Common myeloid progenitor, CD34-positive (primary cell): ENCODE measurements at regions not wholly inside any gene's neighbourhood (a gene's known extent, or its start where the extent isn't known, plus 50 kb on each side); places are given as distances from the start of the nearest gene placed in this dataset.

Source experiments
- CTCF ChIA-PET: fragments of 350-600 bp; sonication (Branson Sonifier 250); formaldehyde crosslinking; loops from one replicate; lab custom pipeline; 2021; ENCODE audit warnings: antibody characterized with exemption; lab: Charles Lee
- POLR2A ChIA-PET: fragments of 350-600 bp; sonication (Branson Sonifier 250); formaldehyde crosslinking; loops from one replicate; lab custom pipeline; 2021; ENCODE audit warnings: antibody characterized with exemption; lab: Charles Lee
- DNase-seq, 3 donors: peaks; one replicate each; pipeline versions ENCODE4 v3.0.0 to v3.0.0-alpha.2; 2013
- H3K27ac ChIP-seq, 2 experiments: 1 replicate in 1 of 2; 2 replicates in 1 of 2; pipeline ENCODE4 v1.7.0; 2013; ENCODE audit warnings: inconsistent platforms in 2 of 2, low read length in 2 of 2, mild to moderate bottlenecking in 2 of 2, low read depth in 1 of 2, moderate library complexity in 1 of 2; ENCODE audit not compliant: severe bottlenecking in 2 of 2, insufficient read depth in 1 of 2, poor library complexity in 1 of 2
- H3K27me3 ChIP-seq, 5 experiments: replicated peaks in 2 of 5; 1 replicate in 3 of 5; 2 replicates in 2 of 5; pipeline versions ENCODE4 v1.6.1 to v1.7.0; 2013; ENCODE audit warnings: low read length in 4 of 5, mild to moderate bottlenecking in 2 of 5, moderate library complexity in 2 of 5, inconsistent platforms in 1 of 5; ENCODE audit not compliant: insufficient read depth in 5 of 5, control insufficient read depth in 4 of 5
- H3K36me3 ChIP-seq, 4 experiments: 1 replicate in 2 of 4; 2 replicates in 2 of 4; pipeline versions ENCODE4 v1.6.1 to v1.7.0; 2013; ENCODE audit warnings: low read length in 3 of 4, control low read depth in 1 of 4, mild to moderate bottlenecking in 1 of 4; ENCODE audit not compliant: control insufficient read depth in 4 of 4, insufficient read depth in 4 of 4
- H3K4me1 ChIP-seq, 4 experiments: 1 replicate in 3 of 4; 2 replicates in 1 of 4; pipeline versions ENCODE4 v1.6.1 to v1.7.1; 2013; ENCODE audit warnings: low read length in 3 of 4, mild to moderate bottlenecking in 3 of 4, control low read depth in 1 of 4, inconsistent platforms in 1 of 4, moderate library complexity in 1 of 4; ENCODE audit not compliant: control insufficient read depth in 4 of 4, insufficient read depth in 4 of 4; ENCODE audit errors: control extremely low read depth in 1 of 4
- H3K4me3 ChIP-seq, 7 experiments: 1 replicate in 4 of 7; 2 replicates in 3 of 7; pipeline versions ENCODE4 v1.5.1 to v1.7.0; 2013; ENCODE audit warnings: mild to moderate bottlenecking in 7 of 7, low read length in 6 of 7, moderate library complexity in 6 of 7, inconsistent platforms in 2 of 7, low read depth in 2 of 7, control low read depth in 1 of 7; ENCODE audit not compliant: insufficient read depth in 4 of 7, control insufficient read depth in 1 of 7; ENCODE audit errors: extremely low read depth in 1 of 7
- H3K9me3 ChIP-seq, 5 experiments: 1 replicate in 4 of 5; 2 replicates in 1 of 5; pipeline versions ENCODE4 v1.6.1 to v1.7.1; 2013; ENCODE audit warnings: low read length in 4 of 5, mild to moderate bottlenecking in 2 of 5, inconsistent platforms in 1 of 5, low read depth in 1 of 5, moderate library complexity in 1 of 5; ENCODE audit not compliant: control insufficient read depth in 4 of 5, insufficient read depth in 2 of 5; ENCODE audit errors: control extremely low read depth in 1 of 5
- WGBS: methylation state at CpG from one replicate; pipeline ENCODE4 v1.1.5; 2013; ENCODE audit not compliant: insufficient coverage; 5-methylcytosine and 5-hydroxymethylcytosine counted together

DNA sequence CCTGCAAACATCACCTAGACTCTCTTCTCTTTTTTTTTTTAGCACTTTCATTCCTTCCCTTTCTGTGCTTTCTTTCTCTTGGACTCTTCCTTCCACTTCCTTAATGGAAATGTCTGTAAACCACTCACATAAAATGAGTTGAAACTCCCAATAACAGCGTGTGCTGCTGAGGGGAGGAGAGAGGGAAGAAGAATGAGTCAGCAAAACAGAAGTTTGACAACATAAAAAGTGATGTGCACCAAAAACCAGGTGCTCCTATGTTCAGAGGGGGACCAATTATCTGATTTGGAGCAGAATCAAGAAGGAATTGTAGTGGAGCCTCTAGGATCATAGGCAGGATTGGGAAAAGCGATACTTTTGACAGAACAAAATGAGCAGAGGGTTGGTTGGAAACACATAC, 712.1 kb upstream of the IGFBP3 start:
- H3K27ac ChIP-seq = no peak overlapping the region

GRCh38 chr7:46630031-46630430, 709.0 kb upstream of the IGFBP3 start:
- DNase-seq = no peak
- no peaks in the 10 kb centered on the region for H3K9me3 ChIP-seq
- CTCF ChIA-PET = no interaction called here
- H3K27ac ChIP-seq = no peak overlapping the region
- WGBS = 100% methylated on average over 1 of the region's 2 CpGs
- no peaks in the 10 kb centered on the region for H3K36me3 ChIP-seq
- no peak overlapping the region for H3K4me3 ChIP-seq
- H3K4me1 ChIP-seq = no peaks in the 10 kb centered on the region
- POLR2A ChIA-PET = no interaction called here
- no peaks in the 10 kb centered on the region for H3K27me3 ChIP-seq

More for the DNA sequence above, 712.1 kb upstream of the IGFBP3 start:
- POLR2A ChIA-PET = no interaction called here
- Histone ChIP-seq H3K4me3 (no peak overlapping the region), H3K36me3 (no peaks in the 10 kb centered on the region), H3K9me3 (no peaks in the 10 kb centered on the region), H3K4me1 (no peaks in the 10 kb centered on the region), H3K27me3 (no peaks in the 10 kb centered on the region)
- 50% methylated on average over 2 of the region's 2 CpGs for WGBS
- CTCF ChIA-PET = no interaction called here
- DNase-seq = no peak

- WGBS = no CpG with 5 or more reads among the region's 1 CpG
- ChIA-PET CTCF (no interaction called here), POLR2A (no interaction called here)
- Histone ChIP-seq H3K27ac (no peak overlapping the region), H3K36me3 (no peaks in the 10 kb centered on the region), H3K9me3 (no peaks in the 10 kb centered on the region), H3K4me3 (no peak overlapping the region), H3K27me3 (no peaks in the 10 kb centered on the region), H3K4me1 (no peaks in the 10 kb centered on the region)
- no peak for DNase-seq
Observed at GRCh38 chr7:46628389-46628788, 707.3 kb upstream of the IGFBP3 start.

- no peaks in the 10 kb centered on the region for H3K27me3 ChIP-seq
- DNase-seq = no peak
- ChIA-PET CTCF (no interaction called here), POLR2A (no interaction called here)
- H3K9me3 ChIP-seq = no peaks in the 10 kb centered on the region
- no peaks in the 10 kb centered on the region for H3K4me1 ChIP-seq
- no peaks in the 10 kb centered on the region for H3K36me3 ChIP-seq
- H3K4me3 ChIP-seq = no peak overlapping the region
- WGBS = 100% methylated on average over 1 of the region's 5 CpGs
- no peak overlapping the region for H3K27ac ChIP-seq
Observed at GRCh38 chr7:46626691-46627310, 705.7 kb upstream of the IGFBP3 start.

GRCh38 chr7:46626261-46626660, 705.2 kb upstream of the IGFBP3 start:
- Histone ChIP-seq H3K36me3 (no peaks in the 10 kb centered on the region), H3K4me3 (no peak overlapping the region), H3K27ac (no peak overlapping the region), H3K27me3 (no peaks in the 10 kb centered on the region), H3K4me1 (no peaks in the 10 kb centered on the region), H3K9me3 (no peaks in the 10 kb centered on the region)
- POLR2A ChIA-PET = no interaction called here
- WGBS = no CpG with 5 or more reads among the region's 4 CpGs
- no peak for DNase-seq
- CTCF ChIA-PET = no interaction called here

GRCh38 chr7:46625032-46625431, 704.0 kb upstream of the IGFBP3 start:
- ChIA-PET CTCF (no interaction called here), POLR2A (no interaction called here)
- Histone ChIP-seq H3K27me3 (no peaks in the 10 kb centered on the region), H3K36me3 (no peaks in the 10 kb centered on the region), H3K9me3 (no peaks in the 10 kb centered on the region), H3K4me3 (no peak overlapping the region), H3K4me1 (no peaks in the 10 kb centered on the region), H3K27ac (no peak overlapping the region)
- WGBS = 100% methylated on average over 1 of the region's 2 CpGs
- no peak for DNase-seq

GRCh38 chr7:46622251-46622650, 701.2 kb upstream of the IGFBP3 start:
- Histone ChIP-seq H3K4me3 (no peak overlapping the region), H3K9me3 (no peaks in the 10 kb centered on the region), H3K4me1 (no peaks in the 10 kb centered on the region), H3K27me3 (no peaks in the 10 kb centered on the region), H3K27ac (no peak overlapping the region), H3K36me3 (no peaks in the 10 kb centered on the region)
- POLR2A ChIA-PET = no interaction called here
- WGBS = no CpG with 5 or more reads among the region's 2 CpGs
- CTCF ChIA-PET = no interaction called here
- DNase-seq = no peak
